Epithelial cell of proximal tubule (primary cell): ENCODE measurements at regions not wholly inside any gene's neighbourhood (a gene's known extent, or its start where the extent isn't known, plus 50 kb on each side); places are given as distances from the start of the nearest gene placed in this dataset.

ENCODE experiments used
- DNase-seq: peaks from one replicate; pipeline ENCODE4 v3.0.0-alpha.2; 2011; ENCODE audit warnings: low read depth
- H3K4me3 ChIP-seq: 2 replicates; pipeline ENCODE4 v1.5.1; 2011; ENCODE audit warnings: low read depth, mild to moderate bottlenecking, low read length
- TF ChIP-seq, protein P1 (sequence below): conservative IDR thresholded peaks from 2 replicates; pipeline ENCODE4 v1.5.1; 2012; ENCODE audit warnings: low read depth, mild to moderate bottlenecking, low read length

- no peak for DNase-seq
- no peak overlapping the region for H3K4me3 ChIP-seq
- TF ChIP-seq, protein P1, sequence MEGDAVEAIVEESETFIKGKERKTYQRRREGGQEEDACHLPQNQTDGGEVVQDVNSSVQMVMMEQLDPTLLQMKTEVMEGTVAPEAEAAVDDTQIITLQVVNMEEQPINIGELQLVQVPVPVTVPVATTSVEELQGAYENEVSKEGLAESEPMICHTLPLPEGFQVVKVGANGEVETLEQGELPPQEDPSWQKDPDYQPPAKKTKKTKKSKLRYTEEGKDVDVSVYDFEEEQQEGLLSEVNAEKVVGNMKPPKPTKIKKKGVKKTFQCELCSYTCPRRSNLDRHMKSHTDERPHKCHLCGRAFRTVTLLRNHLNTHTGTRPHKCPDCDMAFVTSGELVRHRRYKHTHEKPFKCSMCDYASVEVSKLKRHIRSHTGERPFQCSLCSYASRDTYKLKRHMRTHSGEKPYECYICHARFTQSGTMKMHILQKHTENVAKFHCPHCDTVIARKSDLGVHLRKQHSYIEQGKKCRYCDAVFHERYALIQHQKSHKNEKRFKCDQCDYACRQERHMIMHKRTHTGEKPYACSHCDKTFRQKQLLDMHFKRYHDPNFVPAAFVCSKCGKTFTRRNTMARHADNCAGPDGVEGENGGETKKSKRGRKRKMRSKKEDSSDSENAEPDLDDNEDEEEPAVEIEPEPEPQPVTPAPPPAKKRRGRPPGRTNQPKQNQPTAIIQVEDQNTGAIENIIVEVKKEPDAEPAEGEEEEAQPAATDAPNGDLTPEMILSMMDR, result no peak
Observed at GRCh38 chr3:166788936-166789335, 591.2 kb downstream of the ZBBX start.

- no peak for DNase-seq
- TF ChIP-seq, protein P1, result no peak
- H3K4me3 ChIP-seq, result no peak overlapping the region
Observed at GRCh38 chr3:166785876-166786275, 594.2 kb downstream of the ZBBX start.

- DNase-seq, result no peak
- H3K4me3 ChIP-seq, result no peak overlapping the region
- TF ChIP-seq, protein P1, result no peak
Observed at GRCh38 chr3:166783206-166783605, 596.9 kb downstream of the ZBBX start.

DNA sequence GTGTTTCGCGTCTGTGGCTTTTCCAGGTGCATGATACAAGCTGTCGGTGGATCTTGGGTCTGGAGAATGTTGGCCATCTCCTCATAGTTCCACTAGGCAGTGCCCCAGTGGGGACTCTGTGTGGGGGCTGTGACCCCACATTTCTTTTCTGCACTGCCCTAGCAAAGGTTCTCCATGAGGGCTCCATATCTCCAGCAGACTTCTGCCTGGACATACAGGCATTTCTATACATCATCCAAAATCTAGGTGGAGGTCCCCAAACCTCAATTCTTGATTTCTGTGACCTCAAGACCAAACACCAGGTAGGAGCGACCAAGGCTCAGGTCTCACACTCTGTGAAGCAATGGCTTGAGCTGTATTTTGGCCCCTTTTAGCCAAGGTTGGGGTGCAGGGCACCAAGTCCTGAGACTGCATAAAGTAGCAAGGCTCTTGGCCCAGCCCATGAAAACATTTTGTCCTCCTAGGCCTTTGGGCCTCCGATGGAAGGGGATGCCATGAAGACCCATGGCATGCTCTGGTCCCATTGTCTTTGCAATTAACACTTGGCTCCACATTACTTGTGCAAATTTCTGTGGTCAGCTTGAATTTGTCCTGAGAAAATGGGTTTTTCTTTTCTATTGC is 615.3 kb downstream of the ZBBX start:
- no peak overlapping the region for H3K4me3 ChIP-seq
- no peak for DNase-seq
- TF ChIP-seq, protein P1, result no peak

DNA sequence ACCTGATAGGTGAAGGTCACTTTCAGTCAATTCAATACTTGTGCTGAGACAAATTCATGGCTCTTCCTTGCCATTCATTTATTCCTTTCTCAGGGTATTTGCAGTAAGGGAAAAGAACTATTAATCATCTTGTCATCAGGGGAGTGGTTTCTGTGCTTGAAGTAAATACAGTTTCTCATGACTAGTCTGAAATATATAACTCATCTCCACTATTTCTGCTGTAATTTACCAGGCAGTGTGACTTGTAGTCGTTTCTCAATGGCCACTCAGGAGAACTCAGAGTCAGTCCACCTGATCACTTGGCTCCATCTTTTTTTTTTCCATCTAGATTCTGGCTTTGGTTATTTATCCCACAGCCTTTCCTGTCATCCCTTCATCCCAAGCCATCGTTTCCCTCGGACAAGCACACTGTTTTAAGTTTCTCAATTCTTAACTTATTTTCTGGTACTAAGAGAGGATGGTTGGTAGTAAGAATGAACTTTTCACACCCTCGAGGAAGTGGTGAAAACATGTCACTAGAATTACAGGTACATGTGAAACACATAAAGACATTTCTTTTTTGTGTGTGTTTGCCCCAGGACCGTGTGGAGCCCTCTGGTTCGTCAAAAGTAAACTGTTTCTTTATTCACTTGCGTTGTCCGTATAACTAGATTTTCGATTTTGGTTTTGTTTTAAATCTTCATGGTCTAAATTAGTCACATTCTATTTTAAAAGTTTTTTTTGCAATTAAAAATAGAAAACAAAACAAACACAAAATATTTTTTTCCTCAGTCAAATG is 620.2 kb downstream of the ZBBX start:
- H3K4me3 ChIP-seq, result no peak overlapping the region
- TF ChIP-seq, protein P1, result no peak
- no peak for DNase-seq

DNA sequence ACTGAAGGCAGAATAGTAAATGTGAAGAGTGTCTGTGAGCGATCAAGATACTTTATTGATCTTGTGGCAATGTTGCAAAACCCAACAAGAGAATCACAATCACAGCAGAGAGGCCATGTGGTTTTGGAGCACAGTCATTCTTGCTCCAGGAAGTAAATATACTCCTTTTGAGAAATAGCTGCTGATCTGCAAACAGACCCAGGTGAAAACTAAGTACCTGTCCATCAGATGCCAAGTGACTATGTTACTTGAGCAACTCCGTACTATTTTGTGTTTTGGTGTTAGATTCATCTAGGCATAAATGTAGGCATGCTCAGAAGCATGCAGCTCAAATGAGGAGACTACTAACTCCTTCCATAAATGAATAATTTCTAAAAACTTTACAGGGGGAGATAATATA is 627.9 kb downstream of the ZBBX start:
- DNase-seq, result no peak
- TF ChIP-seq, protein P1, result no peak
- no peak overlapping the region for H3K4me3 ChIP-seq
